ENCODE measurements at regions not wholly inside any gene's neighbourhood (a gene's known extent, or its start where the extent isn't known, plus 50 kb on each side); places are given as distances from the start of the nearest gene placed in this dataset.

- TF ChIP-seq CTCF (conservative IDR thresholded peaks at IDR 0.05) = no peak
- no peak overlapping the region for H3K27ac ChIP-seq
These were observed 121.9 kb downstream of the SETD4 start for GRCh38 chr21:35938446-35938845.

GRCh38 chr21:35933466-35933865, 126.9 kb downstream of the SETD4 start:
- no peak overlapping the region for H3K27ac ChIP-seq
- peak; percentile 32 for TF ChIP-seq CTCF (conservative IDR thresholded peaks at IDR 0.05)

GRCh38 chr21:35932232-35932911, 128.0 kb downstream of the SETD4 start:
- TF ChIP-seq CTCF (conservative IDR thresholded peaks at IDR 0.05) = no peak
- H3K27ac ChIP-seq = no peak overlapping the region

- H3K27ac ChIP-seq = no peak overlapping the region
- TF ChIP-seq CTCF (conservative IDR thresholded peaks at IDR 0.05) = no peak
These were observed 130.4 kb downstream of the SETD4 start for GRCh38 chr21:35929901-35930300.

GRCh38 chr21:35927262-35927661, 133.1 kb downstream of the SETD4 start:
- H3K27ac ChIP-seq = no peak overlapping the region
- TF ChIP-seq CTCF (conservative IDR thresholded peaks at IDR 0.05) = no peak

GRCh38 chr21:35926003-35926740, 134.2 kb downstream of the SETD4 start:
- no peak overlapping the region for H3K27ac ChIP-seq
- TF ChIP-seq CTCF (conservative IDR thresholded peaks at IDR 0.05) = no peak

GRCh38 chr21:35925497-35925896, 134.8 kb downstream of the SETD4 start:
- H3K27ac ChIP-seq = no peak overlapping the region
- TF ChIP-seq CTCF (conservative IDR thresholded peaks at IDR 0.05) = no peak

Measured in VCaP (cell line).